Epithelial cell of proximal tubule (primary cell): ENCODE measurements at regions not wholly inside any gene's neighbourhood (a gene's known extent, or its start where the extent isn't known, plus 50 kb on each side); places are given as distances from the start of the nearest gene placed in this dataset.

Experiments used
- DNase-seq: peaks from one replicate; pipeline ENCODE4 v3.0.0-alpha.2; 2011; ENCODE audit warnings: low read depth
- H3K4me3 ChIP-seq: 2 replicates; pipeline ENCODE4 v1.5.1; 2011; ENCODE audit warnings: low read depth, mild to moderate bottlenecking, low read length
- CTCF ChIP-seq: conservative IDR thresholded peaks from 2 replicates; pipeline ENCODE4 v1.5.1; 2012; ENCODE audit warnings: low read depth, mild to moderate bottlenecking, low read length

DNA sequence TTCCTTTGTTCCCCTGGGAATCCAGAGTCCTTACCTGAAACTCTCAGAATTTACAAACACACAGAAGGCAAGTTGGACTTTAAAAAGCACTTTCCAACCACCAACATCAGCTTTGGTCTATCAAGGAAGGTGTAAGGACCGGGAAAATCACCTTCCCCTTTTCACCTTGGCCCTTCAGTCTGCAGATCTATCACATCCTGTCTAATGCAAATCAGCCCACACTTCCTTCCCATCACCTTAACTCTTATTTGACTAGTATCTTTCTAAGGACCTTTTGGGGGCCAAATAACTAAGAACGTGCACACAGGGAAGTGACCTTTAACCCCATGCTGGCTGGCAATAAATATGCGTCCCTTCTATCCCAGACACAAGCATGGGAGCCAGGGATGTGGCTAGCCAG, 320.6 kb downstream of the ARRDC4 start:
- TF ChIP-seq CTCF, result no peak
- DNase-seq, result no peak
- H3K4me3 ChIP-seq, result no peak overlapping the region

- DNase-seq, result no peak
- H3K4me3 ChIP-seq, result no peak overlapping the region
- no peak for TF ChIP-seq CTCF
Measured at GRCh38 chr15:98282656-98283332, 322.3 kb downstream of the ARRDC4 start.

GRCh38 chr15:98286200-98286599, 325.7 kb downstream of the ARRDC4 start:
- H3K4me3 ChIP-seq, result no peak overlapping the region
- TF ChIP-seq CTCF, result no peak
- no peak for DNase-seq

DNA sequence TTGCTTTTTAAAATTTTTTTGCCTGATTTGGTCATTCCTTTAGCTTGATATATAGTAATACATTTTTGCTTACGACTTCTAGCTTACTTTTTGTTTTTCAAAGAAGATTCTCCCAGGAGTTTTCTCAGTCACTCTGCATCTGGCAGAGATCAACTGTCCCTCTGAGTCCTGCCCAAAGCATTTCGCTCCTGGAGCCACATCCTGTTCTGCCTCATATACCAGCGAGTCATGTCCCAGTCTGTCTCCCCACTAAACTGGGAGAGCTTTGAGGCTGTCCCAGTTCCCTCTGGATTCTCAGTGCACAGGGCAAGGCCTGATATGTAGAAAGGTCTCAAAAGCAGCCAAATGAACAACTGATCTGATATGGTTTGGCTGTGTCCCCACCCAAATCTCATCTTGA, 326.3 kb downstream of the ARRDC4 start:
- no peak for DNase-seq
- TF ChIP-seq CTCF, result no peak
- no peak overlapping the region for H3K4me3 ChIP-seq

DNA sequence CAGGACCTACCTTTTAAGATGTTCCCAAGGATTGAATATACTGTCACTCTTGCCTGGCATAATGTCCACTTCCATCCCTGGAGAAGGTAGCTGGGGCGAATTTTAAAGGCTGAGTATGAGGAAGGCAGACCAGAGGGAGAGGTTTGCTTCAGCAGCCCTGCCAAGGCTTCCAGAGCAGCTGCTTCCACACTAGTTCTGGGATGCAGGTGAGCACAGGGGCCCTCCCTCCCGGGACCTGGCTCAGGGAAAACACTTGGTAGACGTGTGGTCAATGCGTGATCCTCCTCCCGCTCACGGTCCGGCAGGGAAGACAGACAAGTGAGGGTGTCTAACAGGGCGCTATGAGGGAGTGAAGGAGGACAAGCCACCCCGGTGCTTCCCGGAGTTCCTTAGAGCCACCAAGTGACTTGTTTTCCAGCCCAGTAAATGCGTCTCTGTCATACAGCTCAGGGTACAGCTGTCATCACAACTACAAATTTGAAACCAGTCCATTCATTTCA, 327.6 kb downstream of the ARRDC4 start:
- no peak for TF ChIP-seq CTCF
- DNase-seq, result no peak
- H3K4me3 ChIP-seq, result no peak overlapping the region

GRCh38 chr15:98289747-98290146, 329.2 kb downstream of the ARRDC4 start:
- TF ChIP-seq CTCF, result no peak
- DNase-seq, result no peak
- H3K4me3 ChIP-seq, result no peak overlapping the region
